ENCODE measurements at regions not wholly inside any gene's neighbourhood (a gene's known extent, or its start where the extent isn't known, plus 50 kb on each side); places are given as distances from the start of the nearest gene placed in this dataset.

- Histone ChIP-seq H3K79me2 (ENCODE audit: control insufficient read depth, insufficient read depth, low read length) (no peaks in the 10 kb centered on the region), H3K9ac (replicated peaks; ENCODE audit: extremely low read depth, insufficient read depth, low read length) (no peak overlapping the region), H3K4me2 (ENCODE audit: insufficient read depth, low read length) (no peak overlapping the region), H2AFZ (ENCODE audit: low read depth, low read length) (no peak overlapping the region), H3K4me3 (replicated peaks in 1 of 3; ENCODE audit: insufficient read depth in 1 of 3, low read depth in 1 of 3, low read length in 3 of 3) (no peak overlapping the region), H3K4me1 (ENCODE audit: control insufficient read depth, extremely low read depth, insufficient read depth, low read length) (peaks cover 5% of the 10 kb centered on the region), H4K20me1 (replicated peaks; ENCODE audit: control insufficient read depth, extremely low read depth, insufficient read depth, low read length) (no peaks in the 10 kb centered on the region), H3K27me3 (ENCODE audit: control insufficient read depth in 2 of 2, insufficient read depth in 2 of 2, low read length in 2 of 2) (no peaks in the 10 kb centered on the region), H3K9me3 (replicated peaks; ENCODE audit: control insufficient read depth, insufficient read depth, low read length) (no peaks in the 10 kb centered on the region), H3K27ac (ENCODE audit: insufficient read depth, low read depth, low read length) (no peak overlapping the region), H3K9me1 (replicated peaks; ENCODE audit: control insufficient read depth, extremely low read depth, insufficient read depth, low read length) (no peaks in the 10 kb centered on the region), H3K36me3 (ENCODE audit: control insufficient read depth in 2 of 2, extremely low read depth in 1 of 2, insufficient read depth in 2 of 2, low read length in 2 of 2) (no peaks in the 10 kb centered on the region)
- no peak for TF ChIP-seq FOS (IDR thresholded peaks at IDR 0.05; ENCODE audit: borderline replicate concordance, insufficient read depth, low read length)
- ChIA-PET POLR2A (no interaction called here), CTCF (no interaction called here)
- no TSS peak for BruUV-seq (replicated peaks)
- FAIRE-seq (no peak), DNase-seq (ENCODE audit: low read depth, low spot score) (no peak)
- dilution Hi-C loops (cut with MboI; ENCODE audit: extremely low pct_ligation_motif_present, low sequenced_read_pairs), result no loop called here
- intact Hi-C loops (cut with micrococcal nuclease), result no loop called here
Measured at GRCh38 chr9:13388157-13388556, 108.7 kb upstream of the MPDZ start.

GRCh38 chr9:13387734-13388067, 108.2 kb upstream of the MPDZ start:
- TF ChIP-seq CTCF (IDR thresholded peaks at IDR 0.05; ENCODE audit: extremely low read depth in 1 of 2, insufficient read depth in 1 of 2, low read depth in 1 of 2, low read length in 2 of 2), result no peak
- no peak for TF ChIP-seq FOS (IDR thresholded peaks at IDR 0.05; ENCODE audit: borderline replicate concordance, insufficient read depth, low read length)
- no peak for TF ChIP-seq MYC (IDR thresholded peaks at IDR 0.05; ENCODE audit: low read depth, low read length)
- no peak for TF ChIP-seq JUN (IDR thresholded peaks at IDR 0.05; ENCODE audit: borderline replicate concordance, insufficient read depth, insufficient read length, low read depth)
- no peak for TF ChIP-seq EZH2 (IDR thresholded peaks at IDR 0.05; ENCODE audit: borderline replicate concordance, low read depth, low read length, severe bottlenecking)
- no peak for TF ChIP-seq MAX (IDR thresholded peaks at IDR 0.05; ENCODE audit: insufficient read depth, insufficient read length)
- TF ChIP-seq POLR2A (IDR thresholded peaks at IDR 0.05; ENCODE audit: low read depth, low read length), result no peak
- no peak for TF ChIP-seq POLR2AphosphoS5 (IDR thresholded peaks at IDR 0.05; ENCODE audit: insufficient read depth, low read depth, low read length)
- no peak for TF ChIP-seq GATA2 (IDR thresholded peaks at IDR 0.05; ENCODE audit: insufficient read depth, insufficient read length, low read depth, low read length)
- Histone ChIP-seq H3K9ac (replicated peaks; ENCODE audit: extremely low read depth, insufficient read depth, low read length) (no peak overlapping the region), H3K4me3 (replicated peaks in 1 of 3; ENCODE audit: insufficient read depth in 1 of 3, low read depth in 1 of 3, low read length in 3 of 3) (no peak overlapping the region), H3K27me3 (ENCODE audit: control insufficient read depth in 2 of 2, insufficient read depth in 2 of 2, low read length in 2 of 2) (no peaks in the 10 kb centered on the region), H3K4me1 (ENCODE audit: control insufficient read depth, extremely low read depth, insufficient read depth, low read length) (peaks cover 8% of the 10 kb centered on the region), H3K36me3 (ENCODE audit: control insufficient read depth in 2 of 2, extremely low read depth in 1 of 2, insufficient read depth in 2 of 2, low read length in 2 of 2) (no peaks in the 10 kb centered on the region), H3K4me2 (ENCODE audit: insufficient read depth, low read length) (no peak overlapping the region), H2AFZ (ENCODE audit: low read depth, low read length) (no peak overlapping the region), H3K9me1 (replicated peaks; ENCODE audit: control insufficient read depth, extremely low read depth, insufficient read depth, low read length) (no peaks in the 10 kb centered on the region), H3K9me3 (replicated peaks; ENCODE audit: control insufficient read depth, insufficient read depth, low read length) (no peaks in the 10 kb centered on the region), H4K20me1 (replicated peaks; ENCODE audit: control insufficient read depth, extremely low read depth, insufficient read depth, low read length) (no peaks in the 10 kb centered on the region), H3K79me2 (ENCODE audit: control insufficient read depth, insufficient read depth, low read length) (no peaks in the 10 kb centered on the region), H3K27ac (ENCODE audit: insufficient read depth, low read depth, low read length) (no peak overlapping the region)
- ChIA-PET CTCF (no interaction called here), POLR2A (no interaction called here)
- intact Hi-C loops (cut with micrococcal nuclease) (no loop called here), dilution Hi-C loops (cut with MboI; ENCODE audit: extremely low pct_ligation_motif_present, low sequenced_read_pairs) (no loop called here)
- DNase-seq (ENCODE audit: low read depth, low spot score), result no peak
- no TSS peak for BruUV-seq (replicated peaks)
- FAIRE-seq, result no peak

All from endothelial cell of umbilical vein (primary cell).